Gastrocnemius medialis (tissue), 4 donors: ENCODE measurements at regions not wholly inside any gene's neighbourhood (a gene's known extent, or its start where the extent isn't known, plus 50 kb on each side); places are given as distances from the start of the nearest gene placed in this dataset.

Experiments used
- POLR2A ChIP-seq, 2 donors: fragments of 450-650 bp; IDR thresholded peaks; one replicate each; pipeline ENCODE4 v1.6.1; 2017; ENCODE audit warnings: antibody characterized with exemption in 2 of 2, mild to moderate bottlenecking in 2 of 2, moderate library complexity in 2 of 2
- TF ChIP-seq, protein P1 (sequence below), 5 experiments: fragments of 450-650 bp in 3 of 5; fragments of 200-600 bp in 2 of 5; sonication (generic) in 2 of 5; IDR thresholded peaks in 4 of 5; conservative IDR thresholded peaks in 1 of 5; 1 replicate in 4 of 5; 2 replicates in 1 of 5; pipeline ENCODE4 v1.5.1; 2016 to 2019; ENCODE audit warnings: antibody characterized with exemption in 5 of 5, mild to moderate bottlenecking in 3 of 5, moderate library complexity in 3 of 5

DNA sequence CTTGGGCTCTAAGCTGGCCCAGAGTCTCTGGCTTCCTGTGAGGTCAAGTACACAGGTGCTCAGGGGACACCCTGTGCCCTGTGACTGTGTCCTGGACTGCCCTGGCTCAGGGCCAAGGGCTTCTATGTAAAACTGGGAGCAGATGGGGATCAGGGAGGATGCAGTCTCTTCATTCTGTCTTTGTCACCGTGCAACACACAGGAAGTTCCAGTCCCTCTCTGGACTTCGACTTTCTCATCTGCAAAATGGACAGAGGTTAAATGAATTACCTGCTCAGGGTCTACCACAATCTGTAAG lies 61.9 kb upstream of the TLE3 start:
- TF ChIP-seq, protein P1, sequence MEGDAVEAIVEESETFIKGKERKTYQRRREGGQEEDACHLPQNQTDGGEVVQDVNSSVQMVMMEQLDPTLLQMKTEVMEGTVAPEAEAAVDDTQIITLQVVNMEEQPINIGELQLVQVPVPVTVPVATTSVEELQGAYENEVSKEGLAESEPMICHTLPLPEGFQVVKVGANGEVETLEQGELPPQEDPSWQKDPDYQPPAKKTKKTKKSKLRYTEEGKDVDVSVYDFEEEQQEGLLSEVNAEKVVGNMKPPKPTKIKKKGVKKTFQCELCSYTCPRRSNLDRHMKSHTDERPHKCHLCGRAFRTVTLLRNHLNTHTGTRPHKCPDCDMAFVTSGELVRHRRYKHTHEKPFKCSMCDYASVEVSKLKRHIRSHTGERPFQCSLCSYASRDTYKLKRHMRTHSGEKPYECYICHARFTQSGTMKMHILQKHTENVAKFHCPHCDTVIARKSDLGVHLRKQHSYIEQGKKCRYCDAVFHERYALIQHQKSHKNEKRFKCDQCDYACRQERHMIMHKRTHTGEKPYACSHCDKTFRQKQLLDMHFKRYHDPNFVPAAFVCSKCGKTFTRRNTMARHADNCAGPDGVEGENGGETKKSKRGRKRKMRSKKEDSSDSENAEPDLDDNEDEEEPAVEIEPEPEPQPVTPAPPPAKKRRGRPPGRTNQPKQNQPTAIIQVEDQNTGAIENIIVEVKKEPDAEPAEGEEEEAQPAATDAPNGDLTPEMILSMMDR (IDR thresholded peaks at IDR 0.05 in 4 of 5, conservative IDR thresholded peaks at IDR 0.05 in 1 of 5): no peak
- no peak for TF ChIP-seq POLR2A (IDR thresholded peaks at IDR 0.05)
